DMS153 treated with DMSO at 0.1 percent for 48 hours (cell line): ENCODE measurements at regions not wholly inside any gene's neighbourhood (a gene's known extent, or its start where the extent isn't known, plus 50 kb on each side); places are given as distances from the start of the nearest gene placed in this dataset.
"Not testable (repeated sequence)": the region's sequence is repeated elsewhere in the genome, so short reads cannot be mapped to it uniquely, and the experiment has no call there.

ENCODE experiments used
- DNase-seq: peaks from one replicate; lab custom pipeline; 2025; ENCODE audit not compliant: unreplicated experiment; lab: John Stamatoyannopoulos, UW

- DNase-seq: no peak
These were observed 834.2 kb downstream of the STPG2 start for GRCh38 chr4:97309121-97309520.

DNA sequence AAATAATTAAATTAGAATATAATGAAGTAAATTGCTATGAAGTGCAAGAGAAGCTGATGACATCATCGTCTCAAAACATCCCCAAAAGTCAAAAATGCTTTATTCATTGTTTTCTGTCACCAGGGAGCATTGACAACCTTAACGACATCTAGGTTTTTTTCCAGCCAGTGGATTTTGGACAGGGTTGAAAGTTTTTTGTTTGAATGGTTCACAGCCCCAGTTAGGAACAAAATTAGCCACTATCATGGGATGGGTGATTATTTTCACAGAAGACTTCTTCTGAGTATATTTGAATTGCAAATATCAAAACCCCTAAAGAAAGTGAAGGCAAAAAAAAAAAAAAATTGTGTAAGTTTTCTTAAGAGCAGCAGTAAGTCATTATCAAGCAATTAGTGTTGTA, 826.1 kb downstream of the STPG2 start:
- no peak for DNase-seq

GRCh38 chr4:97317671-97318070, 825.6 kb downstream of the STPG2 start:
- DNase-seq: no peak

DNA sequence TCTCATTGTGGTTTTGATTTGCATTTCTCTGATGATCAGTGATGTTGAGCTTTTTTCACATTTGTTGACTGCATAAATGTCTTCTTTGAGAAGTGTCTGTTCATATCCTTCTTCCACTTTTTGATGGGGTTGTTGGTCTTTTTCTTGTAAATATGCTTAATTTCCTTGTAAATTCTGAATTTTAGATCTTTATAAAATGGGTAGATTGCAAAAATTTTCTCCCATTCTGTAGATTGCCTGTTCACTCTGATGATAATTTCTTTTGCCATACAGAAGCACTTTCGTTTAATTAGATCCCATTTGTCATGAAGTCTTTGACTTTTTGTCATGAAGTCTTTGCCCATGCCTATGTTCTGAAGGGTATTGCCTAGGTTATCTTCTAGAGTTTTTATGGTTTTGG, 817.5 kb downstream of the STPG2 start:
- not testable (repeated sequence) for DNase-seq

DNA sequence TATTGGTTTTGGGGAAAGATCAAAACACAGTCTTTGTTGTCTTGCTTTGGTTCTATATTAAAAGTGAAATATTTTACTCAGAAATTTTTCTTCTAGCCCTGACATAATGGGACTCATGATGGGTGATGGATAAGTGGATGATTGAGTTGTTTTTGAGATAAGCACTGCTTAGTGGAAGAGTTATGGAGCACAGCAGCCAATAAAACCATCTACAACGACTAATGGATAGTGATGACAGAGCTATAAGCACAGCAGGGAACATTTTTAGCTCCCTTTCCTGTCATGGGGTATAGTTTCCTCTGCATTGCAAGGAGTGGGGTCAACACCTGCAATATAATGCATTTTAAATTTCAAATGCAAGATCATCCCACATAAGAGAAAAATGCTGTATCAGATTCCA, 812.4 kb downstream of the STPG2 start:
- no peak for DNase-seq

DNA sequence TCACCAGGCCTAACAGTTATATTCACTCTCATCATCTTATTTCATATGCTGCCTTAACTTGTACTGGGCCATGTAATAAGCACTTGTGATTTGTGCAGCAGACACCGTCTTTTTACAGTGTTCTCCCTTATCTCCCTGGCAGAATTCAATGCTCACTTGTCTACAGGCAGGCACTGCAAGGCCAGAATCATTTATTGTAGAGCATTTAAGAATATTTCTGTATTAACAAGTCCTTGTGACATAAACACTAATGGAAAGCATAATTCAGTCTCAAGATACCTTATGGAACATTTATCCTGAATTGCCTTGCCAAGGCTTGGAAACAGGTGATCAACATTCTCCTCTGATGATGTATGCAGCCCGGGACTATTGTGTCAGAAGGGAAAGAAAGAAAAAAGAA, 808.9 kb downstream of the STPG2 start:
- DNase-seq: no peak

- DNase-seq: no peak
These were observed 793.6 kb downstream of the STPG2 start for GRCh38 chr4:97349468-97350186.

- no peak for DNase-seq
These were observed 789.4 kb downstream of the STPG2 start for GRCh38 chr4:97353876-97354275.

- no peak for DNase-seq
These were observed 783.5 kb downstream of the STPG2 start for GRCh38 chr4:97359826-97360225.

DNA sequence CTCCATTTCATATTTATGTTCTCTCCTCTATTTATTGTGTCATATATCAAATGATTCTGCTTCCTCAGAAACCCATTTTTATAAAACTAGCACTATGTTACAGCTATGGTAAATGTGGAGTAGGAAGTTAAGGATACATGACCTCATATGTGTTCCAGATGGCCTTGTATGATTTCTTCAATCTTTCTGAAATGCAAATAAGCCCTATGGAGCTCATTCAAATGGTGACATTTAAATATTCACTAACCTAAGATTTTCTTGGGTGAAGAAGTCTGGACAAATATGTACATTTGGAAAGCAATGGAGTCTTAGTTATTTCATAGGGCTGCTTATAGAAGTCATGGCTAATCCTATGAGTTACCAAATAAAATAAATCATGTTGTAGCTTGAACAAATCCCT, 782.5 kb downstream of the STPG2 start:
- no peak for DNase-seq

GRCh38 chr4:97367878-97368277, 775.4 kb downstream of the STPG2 start:
- no peak for DNase-seq

DNA sequence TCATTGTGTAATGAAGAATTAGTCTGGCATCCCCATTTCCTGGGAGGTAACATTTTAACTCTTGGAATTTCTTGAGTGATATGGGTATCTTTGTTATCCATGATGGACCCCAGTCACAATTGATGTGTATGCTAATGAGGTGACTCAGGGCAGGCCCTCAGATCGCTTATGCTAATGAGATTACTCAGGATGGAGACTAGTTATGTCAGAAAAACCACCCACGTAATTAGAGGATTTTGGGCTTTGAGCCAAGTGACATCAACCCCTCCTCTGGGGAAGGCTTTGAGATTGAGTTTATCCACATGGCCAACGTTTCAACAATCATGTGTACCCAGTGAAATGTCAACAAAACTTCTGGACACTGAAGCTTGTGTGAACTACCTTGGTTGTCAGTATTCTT, 772.7 kb downstream of the STPG2 start:
- DNase-seq: no peak

- DNase-seq: no peak
These were observed 768.8 kb downstream of the STPG2 start for GRCh38 chr4:97374526-97374925.

GRCh38 chr4:97386969-97387368, 756.3 kb downstream of the STPG2 start:
- no peak for DNase-seq

DNA sequence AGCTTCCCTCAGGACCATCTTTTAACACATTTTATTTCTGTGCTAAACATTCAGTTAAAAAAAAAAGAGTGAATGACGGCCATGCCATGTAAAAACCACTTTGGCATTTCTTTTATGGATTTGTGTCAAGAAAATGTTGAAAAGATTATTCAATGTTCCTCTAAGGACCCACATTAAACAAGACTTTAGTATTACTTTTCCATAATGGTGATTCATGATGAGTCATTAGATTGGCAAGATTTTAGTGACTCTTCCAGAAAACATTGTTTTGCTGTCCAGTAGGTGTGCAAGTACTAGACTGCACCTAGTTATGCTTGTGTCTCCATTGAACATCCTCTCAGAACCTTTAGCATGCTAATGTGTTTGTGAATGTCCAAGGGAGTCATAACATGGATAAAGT, 748.6 kb downstream of the STPG2 start:
- no peak for DNase-seq

DNA sequence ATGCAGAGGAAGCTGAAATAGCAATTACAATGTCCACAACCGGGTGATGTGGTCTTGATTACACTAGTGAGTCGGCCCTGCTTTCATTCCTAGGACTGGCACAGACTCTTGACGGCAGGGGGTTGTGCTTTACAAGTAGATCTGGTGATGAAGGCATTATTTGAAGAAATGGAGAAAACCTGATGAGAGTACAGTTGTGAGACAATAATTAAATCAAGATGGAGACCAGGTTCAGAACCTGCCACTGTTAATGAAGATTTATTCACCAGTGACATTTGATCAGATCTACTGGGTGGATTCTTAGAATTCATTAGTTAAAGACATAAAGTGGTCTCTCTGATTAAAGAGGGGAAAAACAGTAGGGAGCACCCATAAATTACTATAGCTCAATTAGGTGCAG, 747.2 kb downstream of the STPG2 start:
- DNase-seq: no peak

DNA sequence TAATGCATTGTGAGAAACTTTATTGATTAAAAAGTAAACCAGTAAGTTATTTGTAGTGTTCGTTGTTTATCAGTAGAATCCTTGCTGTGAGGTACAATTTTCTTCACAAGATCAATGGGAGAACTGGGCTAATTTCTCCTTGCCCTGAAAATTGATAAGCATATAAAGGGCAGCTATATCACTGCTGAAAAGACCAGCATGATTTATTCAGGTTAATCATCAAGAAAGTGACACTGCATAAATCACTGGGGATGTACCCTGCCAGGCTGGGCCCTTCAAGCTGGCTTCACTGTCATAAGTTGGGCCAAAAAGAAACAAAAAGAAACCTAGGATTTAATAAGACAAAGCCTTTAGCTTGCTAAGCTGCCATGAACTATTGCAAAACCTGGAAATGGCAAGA, 746.7 kb downstream of the STPG2 start:
- DNase-seq: no peak

- DNase-seq: no peak
These were observed 738.3 kb downstream of the STPG2 start for GRCh38 chr4:97404876-97405523.

- no peak for DNase-seq
These were observed 731.9 kb downstream of the STPG2 start for GRCh38 chr4:97411356-97411755.

DNA sequence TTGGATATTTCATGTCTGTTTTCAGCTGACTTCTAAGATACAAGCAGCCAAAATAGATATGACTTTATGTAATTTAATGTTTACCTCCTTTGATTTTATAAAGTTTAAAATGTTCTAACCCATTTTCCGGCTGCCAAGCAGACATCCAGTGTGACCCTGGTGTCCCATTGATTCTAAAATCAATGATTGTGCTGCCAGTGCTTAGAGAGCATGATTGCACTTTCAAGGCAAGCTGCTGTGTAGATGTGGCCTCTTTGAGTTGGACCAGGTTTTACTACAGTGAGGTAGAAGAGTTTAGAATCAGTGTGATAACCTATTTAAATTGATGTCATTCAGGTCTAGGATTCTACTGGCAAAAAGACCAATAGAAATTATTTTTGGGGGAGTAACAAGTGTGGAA, 730.9 kb downstream of the STPG2 start:
- no peak for DNase-seq

DNA sequence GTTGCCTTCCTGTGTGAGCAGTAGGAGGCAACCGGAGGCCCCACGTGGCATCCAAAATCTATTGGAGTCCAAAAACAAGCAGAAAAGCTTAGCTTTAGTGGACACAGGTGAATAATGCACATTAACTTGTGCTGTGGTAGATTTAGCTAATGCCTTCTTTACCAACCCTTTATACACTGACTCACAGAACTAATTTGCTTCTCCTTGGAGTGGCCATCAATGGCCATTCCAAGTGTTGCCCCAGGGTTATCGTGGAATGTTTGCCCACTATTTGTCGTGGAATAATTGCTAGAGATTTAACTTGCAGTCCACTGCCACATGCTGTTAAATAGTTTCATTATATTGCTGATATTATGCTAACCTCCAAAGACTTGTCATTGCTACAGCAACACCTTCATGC, 729.1 kb downstream of the STPG2 start:
- no peak for DNase-seq

GRCh38 chr4:97432551-97432950, 710.7 kb downstream of the STPG2 start:
- DNase-seq: no peak
